ACHN (cell line): ENCODE measurements at regions not wholly inside any gene's neighbourhood (a gene's known extent, or its start where the extent isn't known, plus 50 kb on each side); places are given as distances from the start of the nearest gene placed in this dataset.
"Not testable (repeated sequence)": the region's sequence is repeated elsewhere in the genome, so short reads cannot be mapped to it uniquely, and the experiment has no call there.

ENCODE experiments used
- DNase-seq: peaks from one replicate; pipeline ENCODE4 v3.0.0-alpha.2; 2015
- in situ Hi-C: cut with HindIII; loops from 2 replicates; pipeline ENCODE4 v1.10.0; 2017; ENCODE audit warnings: low sequenced_read_pairs, low pct_ligation_motif_present, low pct_unique_long_range_greater_than_20kb

DNA sequence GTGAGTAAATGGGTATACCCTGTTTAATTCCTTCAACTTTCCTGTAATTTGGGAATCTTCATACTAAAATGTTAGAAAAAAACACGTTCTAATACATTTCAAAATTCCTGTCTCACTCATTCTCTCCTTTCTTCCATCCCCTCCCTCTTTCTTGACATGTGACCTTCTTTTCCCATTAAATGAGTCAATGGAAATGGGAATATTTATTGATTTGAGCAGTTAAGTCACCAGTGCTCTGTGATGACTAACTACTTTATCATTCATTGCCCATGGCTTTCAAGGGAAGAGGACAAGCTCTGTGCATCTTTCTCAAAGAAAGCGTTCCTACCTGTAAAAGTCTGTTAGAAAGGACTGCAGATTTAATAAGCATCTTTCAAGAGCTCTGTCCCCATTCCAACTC lies 144.4 kb upstream of the MAP3K1 start:
- in situ Hi-C loops = no loop called here
- no peak for DNase-seq

DNA sequence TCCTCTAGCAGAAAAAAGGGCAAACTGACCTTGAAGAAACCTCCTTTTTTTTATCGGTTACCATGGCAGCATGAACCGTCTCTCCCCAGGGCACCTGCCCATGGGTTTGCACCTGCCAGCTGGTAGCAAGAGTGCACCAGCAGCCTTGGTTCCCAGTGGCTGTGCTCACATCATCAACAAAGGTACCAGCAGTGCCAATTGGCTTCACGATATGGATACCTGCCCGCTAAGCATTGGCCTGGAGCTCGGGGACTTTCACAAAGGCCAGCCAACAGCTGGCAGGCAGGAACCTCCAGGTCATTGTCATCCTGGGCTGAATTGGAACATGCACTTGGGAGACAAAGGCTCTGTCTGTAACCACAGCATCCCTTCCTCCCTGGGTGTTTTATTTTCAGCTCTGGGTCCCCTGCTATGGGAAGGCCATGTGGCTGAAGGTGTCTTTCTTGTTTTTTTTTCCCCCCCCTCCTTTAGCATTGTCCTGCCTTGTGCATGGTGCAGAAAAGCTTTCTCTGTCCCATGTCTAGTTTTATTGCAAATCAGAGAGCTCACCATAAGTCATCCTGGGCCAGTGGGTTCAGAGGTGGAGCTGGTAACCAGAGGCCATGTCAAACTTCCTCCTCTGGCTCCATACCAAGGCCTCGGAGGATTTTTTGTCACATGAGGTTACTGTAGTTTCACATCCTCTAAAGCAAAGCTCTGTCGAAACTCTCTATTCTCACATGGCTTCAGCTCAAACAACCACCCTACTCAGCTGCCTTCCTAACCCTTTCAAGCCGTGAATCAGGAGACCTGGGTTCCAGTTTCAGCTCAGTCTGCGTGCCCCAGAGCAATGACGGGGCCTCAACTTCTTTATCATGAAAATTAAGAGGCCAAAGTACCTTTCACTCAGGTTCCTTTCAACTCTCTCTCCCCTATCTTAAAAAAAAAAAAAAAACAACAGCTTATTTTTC lies 145.5 kb upstream of the MAP3K1 start:
- DNase-seq = no peak
- in situ Hi-C loops = no loop called here

DNA sequence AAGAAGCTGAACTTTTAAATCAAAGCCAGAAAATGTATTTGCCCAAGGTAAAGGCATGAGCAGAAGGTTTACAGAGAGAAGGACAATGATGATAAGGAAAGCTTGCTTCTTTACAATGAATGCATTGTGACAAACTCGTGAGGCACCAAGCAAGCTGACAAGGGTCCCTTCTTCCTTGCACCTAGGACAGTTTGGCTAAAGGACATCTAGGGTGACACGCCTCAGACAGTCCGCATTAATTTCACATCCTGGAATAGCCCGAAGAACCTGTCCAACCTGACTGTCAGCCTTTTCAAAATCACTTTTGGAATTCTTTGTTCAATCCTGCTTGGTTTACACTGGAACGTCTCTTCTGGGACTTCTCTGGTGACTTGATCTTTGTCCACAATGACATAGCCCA lies 146.4 kb upstream of the MAP3K1 start:
- in situ Hi-C loops = no loop called here
- no peak for DNase-seq

DNA sequence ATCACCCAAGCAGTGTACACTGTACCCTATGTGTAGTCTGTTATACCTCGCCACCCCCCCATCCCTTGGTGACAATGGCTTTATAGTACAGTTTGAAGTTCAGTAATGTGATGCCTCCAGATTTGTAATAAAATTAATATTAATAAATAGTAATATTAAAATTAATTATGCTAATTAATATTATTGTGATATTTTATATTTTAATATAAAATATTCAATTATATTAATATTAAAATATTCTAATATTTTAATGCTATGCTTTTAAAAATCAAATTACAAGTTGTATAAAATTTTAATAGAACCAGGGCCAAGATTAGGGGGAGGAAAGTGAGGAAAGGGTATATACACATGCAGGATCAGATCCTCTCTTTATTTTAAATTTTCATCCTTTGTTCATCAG lies 147.7 kb upstream of the MAP3K1 start:
- DNase-seq = no peak
- in situ Hi-C loops = no loop called here

DNA sequence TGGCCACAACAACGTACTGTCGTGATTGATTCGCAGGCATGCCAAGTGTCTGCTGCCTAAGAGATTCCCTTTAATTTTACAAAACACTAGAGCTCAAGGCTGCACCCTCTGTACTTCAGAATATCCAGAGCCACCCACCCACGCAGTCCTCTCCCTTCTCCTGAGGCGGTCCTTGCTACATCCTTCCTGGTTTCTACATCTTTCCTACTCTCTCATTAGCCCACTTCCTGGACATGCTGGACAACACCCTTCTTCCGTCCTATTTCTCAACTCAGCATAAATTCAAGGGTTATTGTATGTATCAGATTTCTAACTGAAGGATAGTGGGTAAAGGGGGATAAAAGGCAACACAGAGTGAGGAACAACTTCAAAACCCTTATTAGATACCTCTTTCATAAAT lies 148.4 kb upstream of the MAP3K1 start:
- DNase-seq = no peak
- in situ Hi-C loops = no loop called here

DNA sequence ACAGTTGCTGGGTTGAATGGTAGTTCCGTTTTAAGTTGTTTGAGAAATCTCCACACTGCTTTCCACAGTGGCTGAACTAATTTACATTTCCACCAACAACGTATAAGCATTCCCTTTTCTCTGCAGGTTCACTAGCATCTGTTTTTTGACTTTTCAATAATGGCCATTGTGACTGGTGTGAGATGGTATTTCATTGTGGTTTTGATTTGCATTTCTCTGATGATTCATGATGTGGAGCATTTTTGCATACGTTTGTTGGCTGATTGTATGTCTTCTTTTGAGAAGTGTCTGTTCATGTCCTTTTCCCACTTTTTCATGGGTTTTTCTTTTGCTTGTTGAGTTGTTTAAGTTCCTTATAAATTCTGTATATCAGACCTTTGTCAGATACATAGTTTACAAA lies 150.2 kb upstream of the MAP3K1 start:
- DNase-seq, in situ Hi-C loops: not testable (repeated sequence)

DNA sequence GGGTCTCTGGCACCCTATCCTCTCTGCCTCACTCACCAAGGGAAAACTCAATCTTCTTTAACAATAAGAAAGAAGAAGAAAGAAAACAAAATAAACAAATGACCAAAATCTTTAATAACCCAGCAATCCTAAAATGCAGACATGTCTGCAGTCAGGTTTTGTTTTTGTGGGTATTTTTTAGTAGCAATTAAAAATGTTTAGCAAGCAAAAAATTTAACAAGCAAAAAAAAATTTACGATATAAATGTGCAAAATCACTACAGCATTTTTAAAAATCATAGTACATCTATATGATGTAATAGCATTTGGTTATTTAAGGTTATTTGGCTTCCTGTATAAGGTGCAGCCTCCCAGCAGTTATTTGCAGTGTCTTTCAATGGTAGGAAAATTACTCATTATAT lies 151.3 kb upstream of the MAP3K1 start:
- in situ Hi-C loops = no loop called here
- DNase-seq = no peak

DNA sequence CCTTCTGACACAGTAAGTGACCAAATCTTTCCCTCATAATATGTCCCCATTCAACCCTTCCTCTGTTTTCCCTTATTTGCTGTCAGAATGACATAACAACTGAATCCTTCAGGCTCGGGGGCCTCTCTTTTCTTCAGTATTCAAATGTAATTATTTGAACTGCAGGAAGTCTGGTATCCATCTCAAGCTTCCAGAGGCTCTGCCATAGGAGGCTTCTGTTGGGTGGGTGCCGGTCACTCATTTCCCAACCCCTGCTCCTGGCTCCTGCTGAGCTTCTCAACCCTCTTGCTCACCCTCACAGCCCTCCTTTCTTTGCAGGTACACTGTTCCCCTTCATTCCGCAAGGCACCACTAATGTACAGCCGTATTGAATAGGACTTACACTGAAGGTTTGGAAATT lies 151.8 kb upstream of the MAP3K1 start:
- in situ Hi-C loops = no loop called here
- no peak for DNase-seq

DNA sequence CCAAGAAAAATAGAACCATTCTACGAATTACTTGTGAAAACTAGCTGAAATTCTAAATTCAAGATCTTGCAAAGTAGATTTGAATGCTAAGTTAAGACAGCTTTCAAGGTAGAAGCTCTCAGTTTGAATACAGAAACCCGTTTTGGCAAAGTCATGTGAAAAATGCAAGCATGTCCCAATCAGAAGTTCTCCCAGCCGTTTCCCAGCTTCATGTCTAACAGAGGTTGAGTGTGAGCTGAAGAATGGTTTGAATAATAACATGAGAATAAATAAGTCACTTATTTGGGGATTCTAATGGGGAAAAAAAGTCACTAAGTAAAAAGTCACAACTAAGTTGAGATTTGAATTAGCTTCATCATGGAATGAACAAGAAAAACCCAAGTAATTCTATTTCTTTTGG lies 152.5 kb upstream of the MAP3K1 start:
- no peak for DNase-seq
- in situ Hi-C loops = no loop called here

DNA sequence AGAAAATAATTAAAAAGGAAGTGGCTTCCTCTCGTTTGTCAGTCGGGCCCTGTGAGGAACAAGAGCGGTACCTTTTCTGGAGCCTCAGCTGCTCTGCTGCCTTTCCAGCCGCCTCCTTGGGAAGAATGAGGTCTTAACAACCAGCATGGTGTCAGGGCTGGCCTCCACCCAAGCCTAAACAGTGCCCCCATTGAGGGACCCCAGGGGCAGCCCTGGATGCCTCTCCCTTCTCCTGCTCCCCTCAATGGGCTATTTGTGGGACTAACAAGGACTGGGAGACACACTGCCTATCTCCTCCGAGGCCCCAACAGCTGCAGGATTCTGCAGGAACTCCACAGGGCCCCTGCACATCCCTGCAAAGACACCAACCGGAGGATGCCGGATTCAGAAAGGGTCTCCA lies 155.4 kb upstream of the MAP3K1 start:
- in situ Hi-C loops = no loop called here
- DNase-seq = no peak

DNA sequence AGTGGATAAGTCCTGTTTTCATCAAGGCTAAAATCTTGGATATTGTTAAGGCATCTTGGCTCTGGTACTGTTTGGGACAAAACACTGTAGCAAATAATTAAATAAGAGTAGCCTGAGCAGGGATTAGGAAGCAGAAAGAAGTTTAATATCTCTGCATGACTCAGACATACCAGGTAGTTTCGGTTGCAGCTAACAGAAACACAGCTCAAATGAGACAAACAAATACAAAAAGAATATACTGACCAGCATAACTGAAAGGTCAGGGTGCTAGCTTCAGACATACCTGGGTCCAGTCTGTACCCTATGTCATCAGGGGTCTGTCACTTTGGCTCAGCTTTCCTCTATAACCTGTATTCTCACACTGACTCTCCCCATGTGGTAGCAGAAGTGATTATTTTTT lies 156.4 kb upstream of the MAP3K1 start:
- in situ Hi-C loops = no loop called here
- DNase-seq = no peak

DNA sequence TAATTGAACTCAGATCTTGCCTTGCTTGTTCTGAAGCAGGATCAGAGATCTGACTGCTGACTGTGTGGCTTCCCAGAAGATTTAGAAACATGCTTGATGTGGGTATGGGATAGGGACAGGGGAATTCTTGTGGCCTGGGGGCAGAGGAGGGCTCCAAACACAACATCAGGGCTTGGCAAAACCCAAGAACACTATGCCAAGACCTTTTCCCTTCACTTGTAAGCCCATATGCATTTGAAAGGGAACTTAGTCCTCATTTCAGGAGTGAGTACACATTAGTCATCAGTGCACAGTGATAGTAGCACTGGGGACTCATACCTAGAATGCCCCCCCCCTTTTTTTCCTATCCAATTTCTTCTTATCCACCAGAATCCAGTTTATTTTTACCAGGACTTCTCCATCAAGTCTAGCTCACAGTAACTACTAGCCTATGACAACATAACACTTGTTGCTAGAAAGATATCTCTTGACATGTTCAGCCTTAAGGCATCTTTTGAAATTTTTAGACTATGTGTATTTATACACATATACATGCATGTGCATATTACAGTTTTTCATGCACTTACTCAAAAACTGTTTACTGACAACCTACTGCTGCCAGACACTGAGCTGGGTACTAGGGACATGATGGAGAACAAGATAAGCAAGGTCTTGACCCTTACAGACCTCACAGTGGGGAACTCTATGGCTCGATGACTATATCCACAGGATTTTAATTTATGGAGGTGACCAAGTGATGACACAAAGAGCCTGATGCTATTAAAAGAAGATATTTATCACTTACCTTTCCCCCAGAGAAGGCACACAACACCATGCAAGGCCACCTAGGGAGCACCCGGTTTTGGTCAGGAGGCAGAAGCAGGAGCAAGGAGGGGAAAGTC lies 158.3 kb upstream of the MAP3K1 start:
- DNase-seq = no peak
- in situ Hi-C loops = no loop called here

DNA sequence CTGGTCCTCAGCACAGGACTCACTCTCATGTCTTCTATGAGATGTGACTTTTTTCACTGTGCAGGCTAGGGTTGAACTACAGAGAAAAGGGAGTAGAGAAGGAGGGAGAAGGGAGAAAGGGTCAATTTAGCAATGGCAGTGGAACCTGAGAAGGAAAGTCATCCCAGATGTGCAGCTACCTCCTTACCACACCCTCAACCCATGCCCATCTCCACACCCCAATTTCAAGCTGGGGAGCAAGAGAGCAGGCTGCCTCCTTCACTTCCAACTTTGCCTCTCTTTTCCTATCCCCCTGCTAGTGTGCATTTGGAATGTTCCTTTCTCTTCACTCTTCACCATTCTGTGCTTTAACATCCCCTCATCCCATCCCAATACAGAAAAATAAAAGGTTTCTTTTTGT lies 163.5 kb upstream of the MAP3K1 start:
- in situ Hi-C loops = no loop called here
- no peak for DNase-seq

DNA sequence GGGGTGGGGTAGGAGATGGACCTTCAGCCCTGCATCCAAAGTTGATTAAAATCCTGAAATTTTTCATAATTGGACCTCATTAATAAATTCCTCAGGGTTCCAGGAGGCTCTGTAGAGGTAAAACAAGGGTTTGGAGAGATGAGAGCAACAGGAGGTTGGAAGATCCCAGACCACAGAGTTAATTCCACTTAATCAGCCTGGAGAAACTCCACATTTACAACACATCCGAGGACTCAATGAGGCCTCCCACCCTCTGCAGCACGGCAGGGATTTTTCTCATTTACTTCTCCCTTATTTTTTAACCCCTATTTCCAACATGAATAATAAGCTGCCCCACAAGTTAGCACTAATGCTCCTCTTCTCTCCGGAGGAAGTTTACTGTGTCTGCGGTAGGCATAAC lies 165.0 kb upstream of the MAP3K1 start:
- in situ Hi-C loops = no loop called here
- DNase-seq = no peak

DNA sequence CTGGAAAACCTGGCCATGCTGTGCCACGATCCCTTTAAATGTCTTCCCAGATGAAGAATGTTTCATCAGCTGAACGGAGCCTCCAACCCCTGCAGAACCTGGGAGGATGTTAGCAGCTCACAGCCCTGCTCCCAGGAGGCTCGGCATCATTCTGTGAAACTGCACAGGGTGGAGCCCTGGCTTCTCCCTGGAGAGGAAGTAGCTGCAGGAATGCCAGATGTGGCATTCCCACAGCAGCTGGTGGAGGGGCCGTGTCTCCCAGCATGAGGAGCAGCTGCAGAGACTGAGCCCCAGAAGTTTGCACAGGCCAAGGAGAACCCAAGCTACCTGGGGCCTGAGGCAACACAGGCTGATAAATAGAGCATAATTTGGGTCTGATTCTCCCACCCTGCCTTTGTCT lies 165.8 kb upstream of the MAP3K1 start:
- in situ Hi-C loops = no loop called here
- no peak for DNase-seq

DNA sequence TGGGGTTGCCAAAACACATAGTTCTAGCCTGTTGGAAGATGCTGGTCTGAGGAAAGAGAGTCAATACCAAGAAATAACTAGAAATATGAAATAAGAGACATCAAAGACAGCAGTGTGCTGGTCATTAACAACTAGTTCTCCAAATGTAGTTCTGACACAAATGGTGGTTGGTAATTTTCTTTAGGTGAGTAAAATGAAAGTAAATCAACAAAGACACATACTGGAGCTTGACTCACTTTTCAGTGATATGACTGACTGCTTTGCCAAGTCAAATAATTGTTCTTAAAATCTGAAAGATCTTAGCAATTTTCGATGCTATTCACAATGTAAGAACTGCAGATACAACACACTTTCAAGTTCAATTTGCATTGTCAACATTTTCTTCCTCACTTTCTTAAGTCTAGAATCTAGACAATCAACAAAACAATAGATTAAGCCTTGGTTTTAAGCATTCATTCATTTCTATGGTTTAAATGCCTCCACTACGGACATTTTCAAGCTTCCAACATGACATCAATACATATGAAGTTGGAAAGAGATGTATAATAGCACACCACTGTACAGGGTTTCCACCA lies 166.8 kb upstream of the MAP3K1 start:
- DNase-seq = no peak

DNA sequence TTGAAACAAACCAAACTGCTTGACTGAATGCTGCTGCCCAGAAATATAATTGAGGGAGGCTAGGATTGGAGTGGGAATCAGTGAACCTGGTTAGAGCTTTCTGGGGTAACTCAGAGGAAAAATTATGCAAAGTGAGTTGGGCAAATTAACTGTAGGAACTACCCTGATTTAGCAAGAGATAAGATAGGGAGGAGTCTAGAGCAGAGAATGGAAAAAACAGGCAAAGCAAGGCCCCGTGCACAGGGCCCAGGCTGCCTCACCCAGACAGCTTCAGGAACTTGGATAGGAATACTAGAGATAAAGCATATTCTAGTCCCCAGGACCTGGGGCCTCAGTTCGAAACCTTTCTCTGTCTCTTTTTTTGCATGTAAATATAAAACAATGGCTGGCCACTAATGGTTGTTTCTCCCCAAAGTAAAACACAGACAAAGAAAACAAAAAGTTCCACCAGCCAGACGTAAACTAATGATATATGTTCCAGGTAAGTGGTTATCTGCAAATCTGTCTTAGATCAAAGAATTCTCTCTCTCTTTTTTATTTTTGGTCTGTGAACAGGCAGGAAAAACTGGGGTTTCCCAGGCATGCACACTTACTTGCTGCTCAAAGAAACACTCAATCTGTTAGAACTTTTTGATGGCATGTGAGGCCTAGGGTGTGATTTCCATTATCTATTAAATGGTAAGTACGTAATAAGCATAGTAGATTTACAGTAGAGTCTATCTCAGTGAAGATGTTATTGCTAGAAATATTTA lies 168.1 kb upstream of the MAP3K1 start:
- no peak for DNase-seq
- in situ Hi-C loops = no loop called here

More for the DNA sequence above, 166.8 kb upstream of the MAP3K1 start:
- in situ Hi-C loops = no loop called here

DNA sequence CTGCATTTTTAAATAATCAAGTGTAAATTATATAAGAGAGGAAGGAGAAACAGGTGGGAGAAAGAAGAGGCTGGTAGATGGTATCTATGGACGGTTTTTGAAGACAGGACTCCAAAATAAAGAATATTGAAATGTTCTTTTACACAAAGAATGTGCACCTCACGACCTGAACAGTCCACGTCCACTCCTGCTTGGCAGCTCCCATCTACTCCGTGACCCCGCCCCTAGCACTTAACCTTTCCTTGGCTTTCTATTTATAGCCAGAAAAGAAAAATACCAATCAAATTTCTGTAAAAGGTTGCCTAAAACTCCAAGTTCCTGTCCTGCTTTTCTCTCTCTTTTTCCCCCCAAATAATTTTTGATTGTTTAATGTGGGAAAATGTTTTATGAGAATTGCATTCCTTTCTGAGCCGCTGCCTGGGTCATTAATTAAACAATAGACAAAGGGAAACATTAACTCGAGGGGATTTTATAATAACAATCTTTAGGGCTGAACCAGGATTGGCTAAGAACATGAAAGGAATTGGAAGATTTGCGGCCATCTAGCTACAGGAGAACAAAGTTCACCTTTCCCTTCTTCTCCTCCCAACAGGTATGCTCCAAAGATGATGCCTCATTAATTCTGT lies 173.6 kb upstream of the MAP3K1 start:
- in situ Hi-C loops = no loop called here
- DNase-seq = no peak
